NCI-H2227 (cell line): ENCODE measurements at regions not wholly inside any gene's neighbourhood (a gene's known extent, or its start where the extent isn't known, plus 50 kb on each side); places are given as distances from the start of the nearest gene placed in this dataset.

Source experiments
- DNase-seq: peaks from one replicate; lab custom pipeline; 2025; ENCODE audit not compliant: unreplicated experiment; lab: John Stamatoyannopoulos, UW

GRCh38 chr7:54846273-54846672, 87.3 kb upstream of the SEC61G start:
- no peak for DNase-seq

GRCh38 chr7:54847921-54848320, 88.9 kb upstream of the SEC61G start:
- no peak for DNase-seq

GRCh38 chr7:54856856-54857255, 97.8 kb upstream of the SEC61G start:
- DNase-seq = no peak

- DNase-seq = no peak
Observed at GRCh38 chr7:54857294-54857693, 98.3 kb upstream of the SEC61G start.

- DNase-seq = no peak
Observed at GRCh38 chr7:54858008-54858692, 99.1 kb upstream of the SEC61G start.

GRCh38 chr7:54859066-54859465, 100.1 kb upstream of the SEC61G start:
- DNase-seq = no peak

- DNase-seq = no peak
Observed at GRCh38 chr7:54859545-54859944, 100.5 kb upstream of the SEC61G start.

- no peak for DNase-seq
Observed at GRCh38 chr7:54860003-54860775, 101.2 kb upstream of the SEC61G start.

GRCh38 chr7:54860843-54861242, 101.8 kb upstream of the SEC61G start:
- DNase-seq = no peak

GRCh38 chr7:54864663-54865062, 105.7 kb upstream of the SEC61G start:
- no peak for DNase-seq

GRCh38 chr7:54869523-54869922, 110.5 kb upstream of the SEC61G start:
- DNase-seq = no peak

- DNase-seq = no peak
Observed at GRCh38 chr7:54874804-54875203, 115.8 kb upstream of the SEC61G start.

- no peak for DNase-seq
Observed at GRCh38 chr7:54877683-54878082, 118.7 kb upstream of the SEC61G start.

GRCh38 chr7:54878339-54878738, 119.3 kb upstream of the SEC61G start:
- DNase-seq = no peak

- no peak for DNase-seq
Observed at GRCh38 chr7:54879776-54880175, 120.8 kb upstream of the SEC61G start.

GRCh38 chr7:54880326-54880989, 121.4 kb upstream of the SEC61G start:
- DNase-seq = no peak

- DNase-seq = no peak
Observed at GRCh38 chr7:54881816-54882520, 123.0 kb upstream of the SEC61G start.

GRCh38 chr7:54882694-54883093, 123.7 kb upstream of the SEC61G start:
- DNase-seq = no peak

- DNase-seq = no peak
Observed at GRCh38 chr7:54883576-54883975, 124.6 kb upstream of the SEC61G start.

GRCh38 chr7:54885285-54885684, 126.3 kb upstream of the SEC61G start:
- no peak for DNase-seq

- no peak for DNase-seq
Observed at GRCh38 chr7:54888067-54888733, 129.2 kb upstream of the SEC61G start.
